Stimulated activated naive CD4-positive, alpha-beta T cell (primary cell): ENCODE measurements at regions not wholly inside any gene's neighbourhood (a gene's known extent, or its start where the extent isn't known, plus 50 kb on each side); places are given as distances from the start of the nearest gene placed in this dataset.
"Not testable (repeated sequence)": the region's sequence is repeated elsewhere in the genome, so short reads cannot be mapped to it uniquely, and the experiment has no call there.

Source experiments
- DNase-seq, 6 experiments: peaks; one replicate each; lab custom pipeline; 2025; lab: John Stamatoyannopoulos, UW

DNA sequence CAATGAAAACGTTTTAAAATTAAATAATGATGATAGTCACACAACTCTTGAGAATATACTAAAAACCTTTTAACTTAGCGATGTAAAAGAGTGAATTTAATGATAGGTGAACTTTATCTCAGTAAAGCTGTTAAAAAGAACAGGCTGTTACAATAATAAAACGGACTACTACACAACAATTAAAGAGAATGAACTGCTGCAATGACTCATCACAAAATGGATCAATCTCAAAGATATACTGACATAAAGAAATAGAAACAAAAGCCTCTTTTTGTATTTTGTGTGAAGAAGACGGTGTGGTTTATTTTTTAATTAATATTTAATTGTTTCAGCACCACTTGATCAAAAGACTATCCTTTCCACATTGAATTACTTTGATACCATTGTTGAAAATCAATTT lies 352.4 kb upstream of the GJE1 start:
- no peak for DNase-seq

DNA sequence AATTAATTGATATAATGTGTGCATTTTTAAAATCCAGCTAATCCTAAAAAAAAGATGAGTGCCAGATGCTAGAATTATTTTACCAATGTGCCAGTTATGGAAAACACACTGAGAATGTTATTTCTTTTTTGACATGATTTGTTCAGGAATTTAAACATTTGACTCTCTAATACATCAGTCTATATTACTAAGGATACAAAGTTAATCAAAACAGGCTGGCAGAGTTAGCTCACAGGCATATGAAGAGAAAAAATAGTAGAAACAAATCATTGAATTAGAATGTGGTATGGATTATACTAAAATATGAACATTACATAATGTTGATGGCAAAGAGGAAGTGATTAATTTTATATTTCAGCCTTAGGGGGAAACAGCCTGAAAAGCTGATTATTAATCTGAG lies 368.3 kb upstream of the GJE1 start:
- no peak for DNase-seq

DNA sequence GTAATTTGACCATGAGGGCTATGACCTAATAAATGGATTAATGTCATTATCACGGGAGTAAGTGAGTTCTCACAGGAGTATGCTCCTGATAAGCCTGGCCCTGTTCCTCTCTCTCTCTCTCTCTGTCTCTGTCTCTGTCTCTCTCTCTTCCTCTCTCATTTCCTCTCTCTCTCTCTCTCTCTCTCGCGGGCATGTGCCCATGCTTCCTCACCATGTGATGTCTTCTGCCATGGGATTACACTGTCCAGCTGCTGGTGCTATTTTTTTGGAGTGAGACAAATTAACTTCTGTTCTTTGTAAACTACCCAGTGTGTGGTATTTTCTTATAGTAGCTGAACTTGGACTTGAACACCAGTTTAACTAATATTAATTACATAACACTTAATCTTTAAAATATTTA lies 374.3 kb upstream of the GJE1 start:
- DNase-seq = no peak

DNA sequence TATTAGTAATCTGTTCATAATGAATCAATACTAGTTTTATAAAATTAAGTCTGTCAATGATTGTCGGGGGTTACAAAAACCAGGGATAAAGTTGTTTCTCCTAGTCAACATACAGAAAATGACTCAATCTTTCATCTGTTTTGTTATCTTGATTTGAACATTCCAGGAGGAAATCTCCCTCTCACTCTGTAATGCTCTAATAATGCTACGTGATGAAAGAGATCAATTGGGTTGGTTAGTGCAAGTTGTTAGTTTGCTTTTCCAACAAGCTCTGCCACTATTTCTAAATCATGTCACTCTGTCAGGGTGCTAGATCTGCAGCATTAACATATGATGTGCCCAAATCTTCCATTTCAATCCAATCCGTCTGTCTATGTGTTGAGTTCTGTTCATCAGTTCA lies 379.5 kb upstream of the GJE1 start:
- DNase-seq = no peak

DNA sequence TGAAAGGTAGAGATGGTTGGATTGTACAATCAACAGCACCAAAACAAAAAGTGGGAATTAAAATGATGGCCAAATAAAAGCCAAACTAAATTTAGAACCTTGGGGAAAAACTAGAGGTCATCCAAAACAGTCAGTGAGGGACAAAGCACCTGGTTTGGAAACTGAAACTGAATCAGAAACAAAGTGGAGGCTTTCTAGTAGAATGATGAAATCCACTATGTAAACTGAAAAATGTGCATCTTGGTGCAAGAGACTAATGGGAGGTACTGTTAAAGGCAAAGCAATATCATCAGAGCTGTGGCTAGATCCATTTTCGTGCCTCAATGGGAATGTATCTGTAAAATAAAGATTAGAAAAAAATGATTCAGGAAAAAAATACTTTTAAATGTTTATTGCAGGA lies 380.0 kb upstream of the GJE1 start:
- no peak for DNase-seq

DNA sequence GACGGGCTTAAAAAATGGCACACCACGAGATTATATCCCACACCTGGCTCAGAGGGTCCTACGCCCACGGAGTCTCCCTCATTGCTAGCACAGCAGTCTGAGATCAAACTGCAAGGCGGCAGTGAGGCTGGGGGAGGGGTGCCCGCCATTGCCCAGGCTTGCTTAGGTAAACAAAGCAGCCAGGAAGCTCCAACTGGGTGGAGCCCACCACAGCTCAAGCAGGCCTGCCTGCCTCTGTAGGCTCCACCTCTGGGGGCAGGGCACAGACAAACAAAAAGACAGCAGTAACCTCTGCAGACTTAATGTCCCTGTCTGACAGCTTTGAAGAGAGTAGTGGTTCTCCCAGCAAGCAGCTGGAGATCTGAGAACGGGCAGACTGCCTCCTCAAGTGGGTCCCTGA lies 386.4 kb upstream of the GJE1 start:
- DNase-seq = not testable (repeated sequence)

DNA sequence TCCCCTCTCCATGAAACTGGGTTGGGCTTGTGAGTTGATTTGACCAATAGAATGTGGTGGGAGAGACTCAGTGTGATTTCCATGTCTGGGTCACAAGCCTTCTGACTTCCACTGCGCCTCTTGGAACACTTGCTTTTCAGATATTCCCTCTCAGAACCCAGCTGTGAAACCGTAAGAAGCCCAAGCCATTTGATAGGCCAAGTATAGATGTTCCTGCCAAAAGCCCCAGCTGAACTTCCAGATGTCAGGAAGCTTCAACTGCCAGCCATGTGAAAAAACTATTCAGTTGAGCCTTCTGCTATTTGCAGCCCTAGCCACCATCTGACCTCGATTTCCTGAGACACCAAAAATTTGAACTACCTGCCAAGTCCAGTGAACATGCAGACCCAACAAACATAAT lies 387.8 kb upstream of the GJE1 start:
- no peak for DNase-seq

DNA sequence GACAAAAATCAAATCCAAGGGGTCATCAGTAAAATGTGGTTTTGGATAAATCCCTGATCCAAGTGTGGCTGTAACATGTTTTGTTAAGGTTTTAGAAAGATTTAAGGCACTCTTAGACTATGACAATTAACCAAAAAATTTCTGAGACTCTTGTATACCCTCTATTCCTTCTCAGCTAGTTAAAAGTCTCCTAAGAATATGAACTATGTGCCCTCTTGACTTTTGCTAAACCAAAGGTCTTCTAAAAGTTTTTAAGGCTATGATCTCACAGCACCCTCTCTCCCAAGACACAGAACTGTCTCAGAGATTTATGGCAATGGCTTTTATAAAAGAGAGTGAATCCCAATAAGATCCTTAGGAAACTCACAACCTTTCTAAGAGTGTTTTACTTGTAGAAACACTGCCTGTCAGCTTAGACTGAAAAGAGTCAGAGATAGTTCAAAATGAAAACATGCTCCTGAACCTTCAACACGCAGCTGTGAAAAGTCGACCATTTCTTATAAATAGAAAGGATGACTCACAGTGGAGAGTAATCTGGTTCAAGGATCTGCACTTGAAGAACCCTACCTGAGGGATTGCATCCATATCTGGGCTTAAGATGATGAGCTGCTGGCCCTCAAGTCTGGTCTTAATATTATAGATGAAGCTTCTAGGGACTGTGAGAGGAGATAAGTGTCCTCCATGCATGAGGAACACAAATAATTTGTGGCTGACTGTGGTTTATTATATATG lies 388.4 kb upstream of the GJE1 start:
- no peak for DNase-seq

DNA sequence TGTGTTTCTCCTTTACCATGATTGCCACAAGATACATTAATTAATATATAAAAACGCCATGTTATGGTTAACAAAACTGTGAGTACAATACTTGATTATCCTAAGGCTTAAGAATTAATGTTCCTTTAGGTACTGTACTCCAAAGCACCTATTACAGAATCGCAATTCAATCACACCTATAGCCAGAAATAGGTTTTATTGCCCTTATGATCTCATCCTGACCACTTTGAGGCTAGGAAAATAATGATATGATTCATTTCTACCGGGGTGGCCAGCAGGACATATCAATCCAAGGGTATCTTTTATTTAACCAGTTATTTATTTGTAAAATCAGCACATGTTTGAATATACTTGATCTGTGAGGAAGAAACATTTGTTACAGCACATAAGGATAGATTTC lies 396.6 kb upstream of the GJE1 start:
- no peak for DNase-seq

DNA sequence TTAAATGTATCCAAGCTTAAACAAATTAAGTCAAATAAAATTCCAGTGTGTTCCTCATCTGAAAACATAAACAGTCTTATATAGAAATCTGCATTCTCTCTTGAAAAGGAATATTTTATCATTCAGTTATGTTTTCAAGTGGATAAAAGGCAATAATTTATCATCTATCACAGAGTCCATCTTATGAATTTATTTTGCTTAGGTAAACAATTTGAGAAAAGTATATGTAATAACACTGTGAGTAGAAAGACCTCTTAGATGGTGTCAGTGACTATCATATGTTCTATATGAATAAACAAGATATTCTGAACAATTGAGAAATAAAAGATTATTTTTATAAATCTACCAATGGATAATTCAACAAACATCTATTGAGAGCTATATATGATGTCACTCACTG lies 397.6 kb upstream of the GJE1 start:
- no peak for DNase-seq

DNA sequence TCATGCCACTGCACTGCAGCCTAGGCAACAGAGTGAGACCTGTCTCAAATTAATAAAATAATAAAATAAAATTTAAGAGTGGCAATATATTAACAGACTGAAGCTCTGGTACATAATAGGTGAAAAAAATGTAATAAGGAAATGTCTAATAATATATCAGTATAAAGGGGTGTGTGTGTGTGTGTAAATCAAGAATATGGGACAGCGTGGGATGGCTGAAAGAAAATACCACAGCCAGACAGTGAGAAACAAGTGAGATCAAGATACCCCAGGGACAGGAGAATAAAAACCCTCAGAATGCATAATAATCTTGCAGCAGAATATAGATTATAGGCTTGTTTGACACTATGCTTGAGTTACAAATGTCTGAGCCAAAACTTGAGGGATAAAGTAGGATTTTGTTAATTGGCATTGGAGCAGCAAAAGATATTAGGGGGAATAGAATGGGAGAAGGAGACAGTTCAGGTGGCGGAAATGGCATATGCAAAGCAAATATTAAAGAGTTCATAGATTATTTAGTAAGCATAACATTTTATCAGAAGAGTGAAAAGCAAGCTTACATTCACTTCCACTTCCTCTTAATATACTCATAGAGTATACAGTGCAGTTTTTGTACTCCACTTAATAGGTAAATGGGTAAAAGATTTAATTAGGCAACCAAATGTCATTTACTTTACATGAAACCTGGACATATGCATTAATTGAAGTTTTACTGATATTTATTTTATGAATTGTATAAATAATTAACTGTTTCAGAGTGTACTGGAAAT lies 398.5 kb upstream of the GJE1 start:
- no peak for DNase-seq

DNA sequence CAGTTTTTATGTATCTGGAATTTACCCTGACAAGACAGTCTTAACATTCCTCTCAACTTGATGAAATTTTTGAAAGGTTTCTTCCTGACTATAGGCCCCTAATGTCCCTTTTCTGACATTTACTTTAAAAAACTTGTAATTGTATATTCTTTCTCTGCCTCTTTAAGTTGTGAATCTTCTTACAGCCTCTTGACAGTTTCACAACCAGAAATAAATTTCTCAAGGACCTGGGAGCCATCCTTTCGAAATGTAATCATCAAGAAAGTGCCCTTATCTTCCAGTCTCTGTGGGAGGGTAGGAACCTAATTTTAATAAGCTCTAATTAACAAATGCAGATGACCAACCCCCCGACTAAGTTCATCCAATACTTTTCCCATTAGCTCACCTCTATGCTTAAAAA lies 403.6 kb upstream of the GJE1 start:
- no peak for DNase-seq

DNA sequence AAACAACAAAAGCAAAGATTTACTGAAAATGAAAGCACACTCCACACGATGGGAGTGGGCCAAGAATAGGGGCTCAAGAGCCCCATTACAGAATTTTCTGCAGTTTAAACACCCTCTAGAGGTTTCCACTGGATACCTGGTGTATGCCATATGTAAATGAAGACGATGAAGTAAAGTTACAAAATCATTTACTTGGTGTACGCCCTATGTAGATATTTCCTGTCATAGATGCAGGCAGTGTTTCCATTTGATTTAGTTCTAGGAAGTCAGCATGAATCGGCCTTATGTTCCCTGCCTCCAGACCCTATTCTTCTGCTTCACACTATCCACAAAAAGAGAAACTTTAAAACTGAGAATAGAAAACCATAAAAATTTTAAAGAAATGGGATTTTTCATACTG lies 404.4 kb upstream of the GJE1 start:
- no peak for DNase-seq

DNA sequence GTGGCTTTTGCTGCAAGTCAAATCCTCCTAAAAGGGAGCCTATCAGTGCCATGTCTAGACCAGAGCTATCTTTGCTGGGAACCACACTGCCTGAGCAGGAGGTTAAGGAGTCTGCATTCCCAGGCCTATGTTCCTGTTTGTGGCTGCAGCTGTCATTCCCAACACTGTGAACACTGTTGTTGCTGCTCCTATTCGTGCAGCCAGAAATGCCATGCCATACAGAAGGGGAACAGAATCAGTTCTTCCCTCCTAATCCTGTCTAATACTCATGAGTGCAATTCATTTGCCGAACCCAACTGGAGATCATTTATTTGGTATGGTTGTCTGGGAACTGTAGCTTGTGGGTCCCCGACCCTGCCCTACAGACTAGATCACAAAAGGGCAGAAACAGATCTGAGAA lies 406.5 kb upstream of the GJE1 start:
- no peak for DNase-seq

DNA sequence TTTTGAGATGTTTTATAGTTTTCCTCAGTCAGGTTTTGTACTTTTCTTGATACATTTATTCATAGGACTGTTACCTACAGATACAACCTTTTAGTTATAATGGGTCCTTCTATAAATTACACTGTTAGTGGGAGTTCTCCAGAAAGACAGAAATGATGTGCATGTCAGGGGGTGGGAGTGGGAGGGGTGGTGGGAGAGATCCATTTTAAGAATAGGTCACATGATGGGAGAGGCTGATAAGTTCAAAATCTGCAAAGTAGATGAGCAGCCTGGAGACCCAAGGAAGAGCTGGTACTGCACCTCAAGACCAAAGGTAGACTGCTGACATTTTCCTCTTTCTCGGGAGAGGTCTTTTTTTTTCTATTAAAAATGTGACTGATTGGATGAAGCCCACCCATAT lies 408.0 kb upstream of the GJE1 start:
- no peak for DNase-seq

DNA sequence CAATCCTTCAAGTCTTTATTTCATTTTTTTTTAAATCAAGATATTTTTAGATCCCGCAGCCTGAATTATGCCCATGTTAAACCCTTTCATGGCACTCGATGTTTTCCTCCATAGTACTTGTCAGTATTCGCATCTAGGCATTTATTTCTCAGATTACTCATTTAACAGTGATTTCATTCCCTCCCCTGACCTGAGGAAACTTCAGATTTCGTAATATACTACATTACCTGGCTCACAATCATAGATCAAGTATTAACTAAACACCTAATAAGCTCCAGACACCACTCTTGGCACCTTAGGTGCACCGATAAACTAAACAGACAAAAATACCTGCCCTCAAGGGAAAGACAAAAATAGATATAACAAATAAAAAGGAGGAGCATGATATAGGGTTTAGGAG lies 413.2 kb upstream of the GJE1 start:
- DNase-seq = no peak

DNA sequence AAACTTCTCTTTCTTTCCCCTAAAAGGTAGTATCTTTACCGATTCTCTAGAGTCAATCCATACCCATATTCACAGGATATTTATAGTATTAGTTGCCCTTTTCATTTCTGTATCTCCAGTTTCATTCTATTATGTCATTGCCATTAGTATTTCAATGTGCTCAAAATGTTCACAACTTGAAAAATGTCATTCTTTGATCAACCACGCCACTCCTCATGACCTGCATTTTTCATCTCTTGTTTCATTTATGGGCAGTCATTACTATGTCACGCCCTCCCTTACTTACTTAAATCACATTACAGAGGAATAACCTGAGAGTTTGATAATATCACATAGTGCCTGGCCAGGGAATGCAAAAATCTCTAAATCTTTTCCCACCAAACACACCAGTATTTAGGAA lies 427.3 kb upstream of the GJE1 start:
- no peak for DNase-seq

DNA sequence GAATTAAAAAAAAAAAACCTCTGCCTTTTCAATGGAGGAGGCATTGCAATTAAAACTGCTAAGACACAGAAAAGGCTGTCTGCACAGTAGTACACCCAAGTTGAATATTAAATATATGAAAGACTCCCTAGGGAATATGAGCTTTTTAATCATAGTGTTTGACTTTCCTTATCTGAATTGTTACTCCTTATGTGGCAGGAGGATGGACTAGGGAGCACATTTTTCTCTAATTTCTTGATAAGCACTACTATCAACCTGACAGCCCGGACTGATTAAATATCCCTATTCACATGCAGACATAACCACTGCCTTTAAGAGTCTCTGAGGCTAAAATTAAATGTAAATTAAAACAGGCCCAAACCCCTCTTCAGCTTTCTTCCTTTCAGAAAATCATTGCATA lies 428.6 kb upstream of the GJE1 start:
- no peak for DNase-seq

DNA sequence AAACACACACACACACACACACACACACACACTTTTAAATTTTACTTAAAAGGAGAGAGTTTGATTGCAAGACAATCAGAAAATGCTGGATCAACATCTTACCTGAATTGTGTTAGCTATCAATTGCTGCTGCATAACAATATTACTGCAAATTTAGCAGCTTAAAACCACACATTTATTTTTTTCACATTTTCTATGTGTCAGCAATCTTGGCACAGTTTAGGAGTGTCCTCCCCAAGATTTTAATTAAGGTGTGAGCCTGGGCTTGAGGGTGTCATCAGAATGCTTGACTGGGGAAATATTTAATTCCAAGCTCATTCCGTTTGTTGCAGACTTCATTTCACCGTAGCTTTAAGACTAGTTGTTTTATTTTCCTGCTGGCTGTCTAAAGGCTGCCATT lies 431.0 kb upstream of the GJE1 start:
- no peak for DNase-seq

DNA sequence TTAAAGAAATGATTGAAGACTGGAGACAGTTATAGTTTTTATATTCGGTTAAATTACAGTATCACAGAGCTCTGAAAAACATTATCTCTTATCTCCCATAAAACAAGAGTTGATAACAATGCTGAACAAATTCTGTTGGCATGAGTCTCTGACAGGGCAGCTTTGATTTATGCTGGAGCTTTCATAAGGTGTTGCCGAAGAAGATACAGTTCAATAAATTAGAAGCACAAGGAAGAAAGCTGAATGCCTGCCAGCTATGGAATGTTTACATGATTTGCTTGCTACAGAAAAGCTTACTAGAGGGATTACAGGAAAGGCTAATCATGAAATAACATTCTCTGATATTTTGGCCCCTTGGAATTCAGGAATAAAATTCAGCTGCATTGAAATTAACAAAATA lies 431.9 kb upstream of the GJE1 start:
- DNase-seq = no peak

DNA sequence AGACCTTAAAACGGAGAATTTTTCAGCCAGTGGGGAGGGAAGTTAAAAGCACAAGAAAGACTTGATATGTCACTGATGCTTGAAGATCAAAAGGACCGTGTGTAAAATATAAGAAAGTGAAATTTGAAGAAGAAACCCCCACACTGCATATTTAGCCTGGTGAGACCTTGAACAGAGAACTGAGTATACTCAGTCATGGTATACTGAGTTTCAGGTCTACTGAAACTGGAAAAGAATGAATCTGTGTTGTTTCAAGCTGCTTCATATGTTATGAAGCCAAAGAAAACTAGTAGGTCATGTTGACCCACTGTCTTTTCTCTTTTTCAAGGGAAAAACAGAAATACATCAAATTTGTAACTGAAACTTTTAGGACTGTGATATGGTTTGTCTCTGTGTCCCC lies 443.8 kb upstream of the GJE1 start:
- DNase-seq = no peak

DNA sequence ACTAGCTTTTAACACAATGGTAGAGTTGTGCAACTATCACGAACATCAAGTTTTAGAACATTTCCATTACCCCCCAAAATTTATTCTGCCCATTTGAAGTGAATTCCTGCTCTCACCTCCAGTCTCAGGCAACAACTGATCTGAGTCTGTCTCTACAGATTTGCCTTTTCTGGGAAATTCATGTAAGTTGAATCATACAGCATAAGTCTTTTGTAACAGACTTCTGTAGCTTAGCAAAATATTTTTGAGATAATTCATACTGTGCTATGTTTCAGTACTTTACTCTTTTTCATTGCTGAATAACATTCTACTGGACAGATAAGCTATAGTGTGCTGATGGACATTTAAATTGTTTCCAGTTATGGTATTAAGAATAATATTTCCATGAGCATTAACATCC lies 447.3 kb upstream of the GJE1 start:
- DNase-seq = no peak

DNA sequence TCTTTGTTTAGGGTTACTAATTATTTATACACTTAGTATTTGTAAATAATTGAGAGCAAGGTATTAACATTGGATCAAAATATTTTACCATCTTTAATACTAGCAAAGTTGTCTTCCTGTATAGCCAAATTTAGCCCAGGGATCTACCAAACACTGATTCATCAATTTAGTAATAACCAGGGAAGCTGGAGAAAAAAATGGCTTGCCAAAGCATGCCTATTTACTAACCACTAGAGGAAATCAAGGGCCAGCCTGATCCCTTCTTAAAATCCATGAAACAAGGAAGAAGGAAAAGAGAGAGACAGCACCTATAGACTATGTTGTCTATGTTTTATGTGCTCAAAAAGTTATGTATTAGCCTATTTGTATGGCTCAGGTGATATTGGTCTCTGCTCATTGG lies 450.3 kb upstream of the GJE1 start:
- no peak for DNase-seq

DNA sequence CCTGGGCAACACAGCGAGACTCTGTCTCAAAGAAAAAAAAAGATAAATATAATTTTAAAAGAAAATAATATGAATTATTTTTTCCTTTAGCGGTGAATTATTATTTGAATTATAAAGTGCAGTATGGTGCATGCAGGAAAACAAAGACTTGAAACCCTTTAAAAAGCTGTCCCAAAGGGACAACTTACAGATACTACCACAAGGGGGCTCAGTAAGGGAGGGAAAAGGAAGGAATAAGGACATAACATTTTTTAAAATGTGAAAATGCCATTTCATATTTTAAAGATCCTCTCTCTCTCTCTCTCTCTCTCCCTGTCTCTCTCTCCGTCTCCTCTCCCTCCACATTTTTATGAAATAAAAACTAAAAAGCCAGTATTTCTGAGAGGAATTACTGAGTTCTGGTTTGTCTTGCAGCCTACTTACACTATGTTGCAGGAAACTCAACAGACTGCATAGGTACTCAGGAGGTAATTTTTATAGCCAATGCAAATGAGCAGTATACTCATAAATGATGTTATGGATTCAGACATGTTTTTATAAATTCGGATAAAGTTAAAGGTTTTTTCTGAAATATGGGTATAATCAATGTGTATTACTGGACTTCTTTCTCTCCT lies 455.0 kb upstream of the GJE1 start:
- DNase-seq = no peak
